ENCODE measurements at regions not wholly inside any gene's neighbourhood (a gene's known extent, or its start where the extent isn't known, plus 50 kb on each side); places are given as distances from the start of the nearest gene placed in this dataset.
"Not testable (repeated sequence)": the region's sequence is repeated elsewhere in the genome, so short reads cannot be mapped to it uniquely, and the experiment has no call there.

DNA sequence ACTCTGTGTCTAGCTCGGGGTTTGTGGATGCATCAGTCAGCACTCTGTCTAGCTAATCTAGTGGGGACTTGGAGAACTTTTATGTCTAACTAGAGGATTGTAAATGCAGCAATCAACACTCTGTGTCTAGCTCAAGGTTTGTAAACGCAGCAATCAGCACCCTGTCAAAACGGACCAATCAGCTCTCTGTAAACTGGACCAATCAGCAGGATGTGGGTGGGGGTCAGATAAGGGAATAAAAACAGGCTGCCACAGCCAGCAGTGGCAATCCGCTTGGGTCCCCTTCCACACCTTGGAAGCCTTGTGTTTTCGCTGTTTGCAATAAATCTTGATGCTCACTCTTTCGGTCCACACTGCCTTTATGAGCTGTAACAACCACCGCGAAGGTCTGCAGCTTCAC lies 920.7 kb upstream of the FOXG1 start:
- FAIRE-seq, result no peak

DNA sequence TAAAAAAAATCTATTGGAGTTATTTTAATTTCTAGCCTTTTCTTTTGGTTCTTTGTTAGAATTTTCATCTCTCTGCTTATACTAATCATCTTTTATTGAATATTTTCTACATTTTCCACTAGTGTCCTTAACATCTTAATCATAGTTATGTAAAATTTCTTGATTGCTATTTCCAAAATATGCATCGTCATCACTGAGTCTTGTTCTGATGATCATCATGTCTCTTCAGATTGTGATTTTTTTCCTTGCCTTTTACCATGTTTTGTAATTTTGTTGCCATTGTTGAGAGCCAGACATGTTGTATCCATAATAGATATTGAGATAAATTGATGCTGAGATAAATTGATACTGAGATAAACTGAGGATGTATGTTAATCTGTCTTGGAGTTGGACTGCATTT lies 919.1 kb upstream of the FOXG1 start:
- not testable (repeated sequence) for FAIRE-seq

DNA sequence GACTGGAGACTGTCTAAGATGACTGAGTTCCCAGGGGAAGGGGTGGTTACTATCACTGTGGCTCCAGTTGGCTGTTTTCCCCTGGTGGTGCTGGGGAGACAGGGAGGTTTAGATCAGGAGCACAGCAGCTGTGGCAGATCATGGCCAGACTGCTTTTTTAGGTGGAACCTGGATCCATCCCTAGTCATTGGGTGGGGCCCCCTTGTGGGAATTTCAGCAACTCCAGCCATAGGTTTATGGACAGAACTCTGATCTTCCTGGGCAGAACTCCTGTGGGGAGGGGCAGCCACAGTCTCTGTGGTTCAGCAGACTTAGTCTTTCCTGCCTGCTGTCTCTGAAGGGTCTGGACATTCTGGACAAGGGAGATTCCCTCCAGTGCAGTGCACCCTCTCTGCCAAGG lies 917.4 kb upstream of the FOXG1 start:
- not testable (repeated sequence) for FAIRE-seq

DNA sequence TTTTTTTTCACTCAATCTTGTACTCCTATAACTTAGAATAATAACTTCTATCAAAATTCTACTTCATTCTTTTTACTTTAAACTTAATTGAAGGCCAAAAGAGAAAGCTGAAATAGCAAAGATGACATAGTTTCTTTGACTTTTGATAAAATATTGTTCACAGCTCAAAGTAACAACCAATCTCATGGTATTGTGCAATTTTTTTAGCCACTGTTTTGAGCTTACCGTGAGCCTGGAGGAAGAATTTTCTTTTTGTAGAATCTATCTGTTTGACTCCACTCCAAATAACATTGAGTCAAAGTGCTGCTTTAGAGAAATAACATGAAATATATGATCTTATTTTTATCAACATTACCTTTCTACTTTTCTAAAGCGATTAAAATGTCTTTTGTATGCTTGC lies 903.9 kb upstream of the FOXG1 start:
- no peak for FAIRE-seq

DNA sequence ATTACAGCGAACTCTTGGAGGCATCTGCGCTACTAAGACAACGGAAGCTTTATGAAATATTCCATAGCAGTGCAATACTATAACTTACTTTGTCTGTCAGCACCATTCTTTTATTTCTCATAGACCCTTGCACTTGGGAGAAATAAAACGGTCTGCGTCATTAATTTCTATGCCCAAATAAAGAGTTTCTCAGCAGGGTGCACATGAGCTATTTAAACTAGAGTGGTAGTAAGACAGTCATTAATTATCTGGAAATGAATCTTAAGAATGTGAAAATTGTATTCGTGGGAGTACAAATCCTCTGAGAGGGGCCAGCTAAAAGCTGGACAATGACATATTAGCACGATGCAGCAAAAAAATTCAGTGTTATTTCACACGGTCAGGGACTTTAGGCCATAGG lies 903.4 kb upstream of the FOXG1 start:
- no peak for FAIRE-seq

DNA sequence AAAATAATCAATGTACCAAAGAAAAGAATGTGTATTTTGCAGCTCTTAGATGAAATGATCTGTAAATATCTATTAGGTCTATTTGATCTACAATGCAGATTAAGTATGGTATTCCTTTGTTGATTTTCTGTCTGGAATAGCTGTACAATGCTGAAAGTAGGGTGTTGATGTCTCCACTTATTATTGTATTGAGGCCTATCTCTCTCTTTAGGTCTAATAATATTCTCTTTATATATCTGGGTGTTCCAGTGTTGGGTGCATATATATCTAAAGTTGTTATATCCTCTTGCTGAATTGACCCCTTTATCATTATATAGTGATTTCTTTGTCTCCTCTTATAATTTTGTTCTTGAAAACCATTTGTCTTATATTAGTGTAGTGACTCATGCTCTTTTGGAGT lies 885.5 kb upstream of the FOXG1 start:
- no peak for FAIRE-seq

DNA sequence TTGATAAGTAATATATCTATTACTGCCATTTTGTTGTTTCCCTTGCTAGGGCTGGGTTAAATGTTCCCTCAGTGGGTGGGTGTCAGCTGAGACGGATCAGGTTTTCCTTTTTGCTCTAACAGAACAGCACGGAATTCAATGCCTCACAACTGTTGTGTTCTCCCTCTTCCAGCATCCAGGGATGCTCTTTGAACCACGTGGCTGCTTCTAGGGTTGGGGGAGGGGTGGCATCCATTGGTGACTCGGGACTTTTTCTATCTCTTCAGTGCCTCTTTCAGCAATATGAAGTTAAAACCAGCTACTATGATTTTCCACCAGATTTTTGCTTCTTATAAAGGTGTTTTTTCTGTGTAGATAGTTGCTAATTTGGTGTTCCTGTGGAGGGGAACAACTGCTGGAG lies 884.9 kb upstream of the FOXG1 start:
- no peak for FAIRE-seq

DNA sequence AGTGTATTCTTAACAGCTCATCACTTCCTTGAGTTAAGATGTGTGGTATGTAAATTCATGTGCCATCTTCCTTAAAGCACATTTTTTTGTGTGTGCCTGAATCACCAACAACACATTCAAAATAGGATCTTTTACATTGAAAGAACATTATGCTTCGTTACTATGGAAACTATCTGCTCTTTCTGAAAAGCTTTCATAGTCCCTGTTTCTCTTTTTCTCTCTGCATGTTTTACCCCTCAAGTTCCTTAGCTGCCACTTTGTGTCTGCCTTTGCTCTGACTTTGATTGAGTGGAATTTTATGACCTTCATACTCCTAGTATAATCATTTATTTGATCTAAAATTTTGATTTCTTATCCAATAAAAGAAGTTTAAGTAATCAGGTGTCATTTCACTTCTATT lies 880.3 kb upstream of the FOXG1 start:
- FAIRE-seq, result no peak

DNA sequence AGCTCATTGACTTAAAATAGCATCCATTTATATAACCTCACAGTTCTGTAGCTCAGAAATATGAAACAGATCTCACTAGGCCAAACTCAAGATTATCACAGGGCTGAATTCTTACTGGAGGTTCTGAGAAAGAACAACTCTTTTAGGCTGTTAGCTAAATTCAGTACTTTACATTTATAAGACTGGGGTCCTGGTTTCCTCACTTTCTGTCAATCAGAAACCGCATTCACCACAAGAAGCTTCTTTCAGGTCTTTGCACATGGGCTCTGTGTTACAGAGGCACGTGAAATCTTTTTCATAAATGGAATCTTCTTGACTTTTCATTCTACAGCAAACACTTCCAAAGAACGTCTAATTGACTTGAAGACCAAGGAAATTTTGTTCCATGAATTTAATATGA lies 876.3 kb upstream of the FOXG1 start:
- no peak for FAIRE-seq

DNA sequence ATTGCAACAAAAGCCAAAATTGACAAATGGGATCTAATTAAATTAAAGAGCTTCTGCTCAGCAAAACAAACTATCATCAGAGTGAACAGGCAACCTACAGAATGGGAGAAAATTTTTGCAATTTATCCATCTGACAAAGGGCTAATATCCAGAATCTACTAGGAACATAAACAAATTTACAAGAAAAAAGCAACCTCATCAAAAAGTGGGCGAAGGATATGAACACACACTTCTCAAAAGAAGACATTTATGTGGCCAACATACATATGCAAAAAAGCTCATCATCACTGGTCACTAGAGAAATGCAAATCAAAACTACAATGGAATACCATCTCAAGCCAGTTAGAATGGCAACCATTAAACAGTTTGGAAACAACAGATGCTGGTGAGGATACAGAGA lies 858.1 kb upstream of the FOXG1 start:
- FAIRE-seq, result not testable (repeated sequence)

DNA sequence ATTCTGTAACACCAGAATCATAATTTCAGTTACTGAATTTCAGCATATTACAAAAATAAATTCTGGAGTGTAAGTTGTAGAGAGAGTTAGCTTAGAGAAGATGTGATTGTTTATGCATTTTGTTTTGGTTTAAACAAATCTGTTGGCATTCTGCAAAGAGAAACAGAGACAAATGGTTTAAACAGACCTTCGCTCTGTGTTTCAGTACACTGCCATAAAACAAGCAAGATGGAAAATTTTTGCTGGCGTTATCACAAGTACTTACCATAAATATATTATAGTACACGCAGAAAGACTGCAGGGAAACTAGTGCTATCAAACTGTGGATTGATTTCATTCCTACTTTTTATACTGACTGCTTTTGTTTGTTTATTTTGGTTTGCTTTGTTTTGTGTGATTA lies 850.3 kb upstream of the FOXG1 start:
- no peak for FAIRE-seq

DNA sequence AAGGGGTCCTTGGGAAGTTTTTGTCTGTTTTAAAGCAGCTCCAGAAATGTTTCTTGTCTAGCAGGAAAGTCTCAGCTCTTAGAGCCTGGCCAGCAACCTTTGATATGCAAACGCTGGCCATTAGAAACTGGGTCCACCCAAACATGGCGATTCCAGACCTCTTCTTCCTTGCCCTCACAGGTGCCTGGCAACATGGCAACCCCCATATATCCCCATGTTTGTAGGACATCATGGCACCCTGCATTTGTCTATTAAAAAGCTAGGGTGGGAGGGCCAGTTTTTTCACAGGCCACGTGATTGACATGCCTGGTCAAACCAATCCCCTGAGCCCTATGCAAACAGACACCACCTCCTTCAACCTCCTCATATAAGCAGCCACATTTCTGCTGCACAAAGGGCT lies 848.7 kb upstream of the FOXG1 start:
- FAIRE-seq, result no peak

DNA sequence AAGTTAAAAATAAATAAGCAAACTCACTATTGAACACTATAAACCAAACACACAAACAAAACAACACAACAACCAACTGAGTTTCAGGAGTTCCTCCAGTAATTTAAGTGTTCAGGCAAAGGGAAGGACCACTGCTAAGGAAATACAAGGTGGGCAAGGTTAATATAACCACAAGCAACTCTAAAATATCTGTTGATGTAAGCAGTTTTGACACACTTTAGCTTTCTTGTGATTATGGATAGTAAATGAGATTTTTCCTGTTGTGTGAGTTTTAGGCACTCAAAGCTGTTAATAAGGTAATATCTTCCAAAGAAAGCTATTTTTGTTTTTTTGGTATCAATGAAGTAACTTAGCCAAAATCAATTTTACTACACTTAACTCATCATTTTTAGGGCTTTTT lies 839.1 kb upstream of the FOXG1 start:
- FAIRE-seq, result no peak

DNA sequence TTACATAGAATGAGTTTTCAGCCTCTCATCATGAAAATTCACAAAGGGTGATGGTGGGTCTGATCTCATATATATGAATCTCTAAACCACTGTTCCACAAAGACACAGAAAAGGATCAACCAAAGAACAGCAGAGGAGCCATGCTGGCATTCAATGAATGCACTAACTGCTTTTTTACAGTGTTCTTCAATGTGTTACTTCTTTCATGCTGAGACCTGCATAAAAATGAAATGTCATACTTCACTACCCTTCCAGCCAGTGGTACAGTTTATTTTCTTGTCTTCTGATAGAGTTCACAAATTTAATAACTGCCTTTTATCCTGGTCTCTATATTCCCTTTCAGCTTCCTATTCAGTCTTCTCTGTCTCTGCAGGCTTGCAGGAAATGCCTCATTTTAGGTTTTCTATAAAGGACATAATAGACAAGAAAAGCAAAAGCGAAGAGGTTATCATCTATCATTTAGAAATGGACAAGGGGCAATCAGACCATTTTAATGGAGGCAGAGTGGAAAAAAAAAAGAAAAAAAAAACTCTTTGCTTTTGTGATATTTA lies 836.7 kb upstream of the FOXG1 start:
- no peak for FAIRE-seq

DNA sequence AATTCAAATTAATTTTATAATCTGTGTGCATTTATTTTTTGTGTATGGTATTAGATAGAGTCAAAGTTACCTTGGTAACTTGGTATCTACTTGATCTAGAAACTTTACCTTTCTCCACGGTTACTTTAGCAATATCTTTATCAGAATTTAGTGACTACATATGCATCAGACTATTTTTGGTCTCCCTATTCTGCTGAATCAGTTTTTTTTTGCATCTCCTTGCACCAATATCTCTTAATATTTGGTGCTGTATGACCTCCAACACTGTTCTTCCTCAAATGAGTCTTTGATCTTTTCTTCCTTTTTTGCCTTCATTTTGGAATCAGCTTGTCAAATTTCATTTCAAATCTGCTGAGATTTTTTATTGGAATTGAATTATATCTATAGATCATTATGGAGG lies 828.2 kb upstream of the FOXG1 start:
- FAIRE-seq, result no peak

DNA sequence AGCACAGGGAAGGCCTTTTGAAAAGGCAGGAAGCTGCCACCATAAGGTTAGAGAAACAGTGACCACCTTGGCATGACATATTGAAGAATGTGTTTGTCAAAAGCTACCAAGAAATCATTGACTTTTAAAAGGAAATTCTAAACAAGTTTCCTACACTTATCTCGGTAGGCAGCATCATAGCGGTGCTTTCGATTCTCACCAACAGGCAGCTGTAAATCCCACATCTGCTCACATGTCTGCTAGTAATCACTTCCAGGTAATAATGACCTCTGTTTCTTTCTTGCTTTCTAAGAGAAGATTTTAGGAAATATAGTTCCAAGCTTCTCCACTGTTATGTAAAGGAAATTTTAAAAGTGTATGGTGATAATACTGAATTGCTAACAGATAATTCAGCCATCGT lies 821.1 kb upstream of the FOXG1 start:
- FAIRE-seq, result no peak

DNA sequence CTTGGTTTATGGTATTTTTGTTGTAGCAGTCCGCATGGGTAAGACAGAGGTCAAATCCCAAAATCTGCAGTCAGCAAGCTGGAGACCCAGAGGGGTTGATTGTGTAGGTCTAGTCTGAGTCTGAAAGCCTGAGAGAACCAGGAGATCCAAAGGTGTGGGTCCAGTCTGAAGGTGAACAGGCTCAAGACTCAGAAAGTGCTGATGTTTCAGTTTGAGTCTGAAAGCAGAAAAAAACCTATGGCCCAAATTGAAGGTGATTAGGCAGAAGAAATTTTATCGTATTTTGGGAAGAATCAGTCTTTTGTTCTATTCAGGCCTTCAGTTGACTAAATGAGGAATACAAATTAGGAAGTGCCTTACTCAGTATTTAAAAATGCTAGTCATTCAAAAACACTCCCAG lies 807.8 kb upstream of the FOXG1 start:
- FAIRE-seq, result no peak

DNA sequence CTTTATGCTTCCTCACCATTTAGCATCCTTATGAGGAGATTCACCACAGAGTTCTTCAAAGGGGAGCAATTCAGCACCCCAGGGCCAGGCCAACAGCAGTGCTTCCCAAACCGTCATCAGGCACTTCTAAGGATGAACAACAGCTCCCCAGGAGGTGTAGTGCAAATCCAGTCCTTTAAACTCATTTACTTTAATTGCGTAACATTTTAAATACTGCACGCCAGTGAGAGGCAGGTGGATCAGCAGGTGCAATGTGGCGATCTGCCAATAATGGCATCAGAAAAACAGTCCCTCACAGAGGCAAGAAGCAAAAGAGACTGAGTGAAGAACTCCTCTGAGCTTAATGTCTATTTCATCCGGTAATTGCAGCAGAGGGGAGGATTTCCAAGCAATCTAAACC lies 770.9 kb upstream of the FOXG1 start:
- no peak for FAIRE-seq

DNA sequence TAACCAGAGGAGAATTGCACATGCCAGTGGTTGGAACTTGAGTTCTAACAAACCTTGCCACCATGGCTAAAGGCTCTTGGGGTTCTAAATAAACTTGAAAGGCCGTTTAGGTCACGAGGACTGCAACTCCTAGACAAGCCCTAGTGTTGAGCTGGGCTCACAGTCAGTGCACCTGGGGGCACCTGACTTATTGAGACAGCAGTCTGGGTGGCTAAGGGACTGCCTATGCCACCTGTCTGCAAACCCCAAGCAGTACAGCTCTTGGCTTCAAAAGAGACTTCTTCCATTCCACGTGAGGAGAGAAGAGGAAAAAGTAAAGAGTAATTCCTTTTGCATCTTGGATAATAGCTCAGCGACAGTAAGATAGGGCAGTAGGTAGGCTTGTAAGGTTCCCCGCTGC lies 765.6 kb upstream of the FOXG1 start:
- FAIRE-seq, result no peak

DNA sequence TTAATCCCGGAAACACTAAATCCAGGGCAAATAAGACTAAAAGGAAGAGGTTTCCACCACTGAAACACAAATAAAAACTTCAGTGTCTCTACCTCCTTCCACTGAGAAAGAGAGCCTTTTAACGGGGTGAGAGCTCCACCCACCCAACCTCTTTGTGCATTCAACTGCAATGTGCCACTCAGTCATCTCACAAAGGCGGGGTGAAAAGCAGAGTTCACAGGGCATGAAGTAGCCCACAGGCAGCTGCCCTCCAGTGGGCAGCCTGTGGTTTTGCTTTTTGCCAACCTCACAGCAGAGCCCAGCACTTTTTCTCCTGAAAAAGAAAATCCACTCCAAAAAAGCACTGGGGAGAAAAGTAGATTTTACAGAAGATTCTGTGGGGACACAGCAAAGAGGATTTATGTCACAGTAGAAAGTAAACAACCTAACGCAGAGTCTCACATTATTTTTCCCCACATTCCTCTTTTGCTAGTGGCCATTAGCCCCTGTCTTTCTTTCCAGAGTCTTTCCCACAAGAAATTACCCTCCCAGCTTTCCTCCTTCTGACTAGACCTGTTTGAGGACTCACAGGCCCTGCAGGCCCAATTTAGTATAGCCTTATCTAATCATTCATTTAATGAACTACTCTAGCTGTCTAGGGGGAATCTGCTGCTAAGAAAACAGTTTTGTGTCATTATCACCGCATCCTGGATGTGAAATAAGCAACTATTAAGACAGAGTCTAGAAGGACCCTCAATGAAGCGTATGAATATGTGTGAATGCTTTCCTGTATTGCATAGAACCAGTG lies 753.8 kb upstream of the FOXG1 start:
- no peak for FAIRE-seq

DNA sequence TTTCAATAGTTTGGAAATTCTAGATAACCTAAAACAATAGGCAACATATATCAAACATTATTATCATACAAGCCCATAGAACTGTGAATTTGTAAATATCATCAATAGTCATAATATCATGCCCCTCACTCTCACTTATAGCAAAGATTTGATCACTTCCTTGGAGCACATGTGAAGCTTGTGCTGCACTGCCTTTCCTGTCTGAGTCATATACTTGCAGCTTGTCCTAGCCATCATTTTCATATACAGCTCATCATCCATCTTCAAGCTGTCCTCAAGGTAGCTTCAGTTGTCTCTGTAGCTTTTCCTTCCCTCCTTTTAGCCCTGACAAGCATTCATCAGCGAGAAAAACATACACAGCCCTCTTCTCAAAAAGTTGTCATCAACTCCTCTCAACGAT lies 746.5 kb upstream of the FOXG1 start:
- FAIRE-seq, result no peak

DNA sequence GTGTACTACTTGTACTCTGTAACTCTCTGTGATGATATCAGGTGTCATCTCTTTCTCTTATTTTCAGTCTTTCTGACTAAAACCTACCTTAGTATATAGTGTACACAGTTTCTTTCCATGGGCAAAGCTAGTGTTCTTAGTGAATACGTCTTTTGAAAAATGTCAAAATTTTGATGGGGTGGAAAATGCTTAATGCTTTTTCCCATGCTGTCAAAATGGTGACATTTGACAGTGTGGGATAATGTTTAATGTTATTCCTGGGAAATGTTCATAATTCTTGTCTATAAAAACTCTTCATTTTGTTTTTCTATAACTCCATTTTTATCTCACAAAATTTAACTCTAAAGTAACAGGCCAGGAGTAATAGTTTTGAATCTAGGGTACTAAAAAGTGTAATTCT lies 742.7 kb upstream of the FOXG1 start:
- FAIRE-seq, result no peak

DNA sequence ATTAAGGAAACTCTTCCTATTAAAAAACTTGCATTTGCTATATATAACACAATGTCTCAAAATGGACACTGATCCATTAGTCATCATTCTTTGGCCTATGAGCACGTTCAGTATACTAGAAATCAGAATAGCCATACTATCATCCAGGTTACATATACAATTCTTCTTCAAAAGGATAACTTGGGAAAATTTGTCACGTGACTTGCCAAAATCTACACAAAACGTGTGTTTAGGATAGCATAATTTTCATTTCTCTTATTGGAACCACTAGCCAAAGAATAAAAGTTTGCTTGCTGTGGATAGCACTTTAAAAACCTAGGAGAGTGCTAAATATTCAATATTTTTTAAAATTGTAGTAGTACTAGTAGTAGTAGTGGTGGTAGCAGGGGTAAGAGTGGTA lies 714.3 kb upstream of the FOXG1 start:
- no peak for FAIRE-seq

DNA sequence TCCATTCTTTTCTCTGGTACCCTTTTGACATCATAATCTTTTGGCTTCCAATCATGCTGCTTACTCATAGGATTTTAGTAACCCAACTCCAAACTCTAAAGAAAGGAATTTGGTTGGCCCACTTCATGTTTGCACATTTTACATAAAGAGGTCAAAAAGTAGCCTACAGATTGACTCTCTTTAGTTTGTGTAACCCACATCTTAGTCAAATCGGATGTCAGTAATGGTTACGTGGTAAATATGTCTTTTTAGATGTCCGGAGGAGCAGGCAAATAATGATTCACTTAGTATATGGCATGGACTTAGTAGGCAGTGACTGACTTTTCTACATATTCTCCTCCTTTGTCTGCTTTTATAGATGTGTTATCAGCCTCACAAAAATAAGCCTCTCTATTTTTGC lies 711.6 kb upstream of the FOXG1 start:
- no peak for FAIRE-seq

All from A204.1 (cell line).